ENCODE measurements at regions not wholly inside any gene's neighbourhood (a gene's known extent, or its start where the extent isn't known, plus 50 kb on each side); places are given as distances from the start of the nearest gene placed in this dataset.
"Not testable (repeated sequence)": the region's sequence is repeated elsewhere in the genome, so short reads cannot be mapped to it uniquely, and the experiment has no call there.

- no peak overlapping the region for H3K4me3 ChIP-seq (replicated peaks in 1 of 2; ENCODE audit: low read depth in 2 of 2, low read length in 2 of 2)
- TF ChIP-seq, protein P1, sequence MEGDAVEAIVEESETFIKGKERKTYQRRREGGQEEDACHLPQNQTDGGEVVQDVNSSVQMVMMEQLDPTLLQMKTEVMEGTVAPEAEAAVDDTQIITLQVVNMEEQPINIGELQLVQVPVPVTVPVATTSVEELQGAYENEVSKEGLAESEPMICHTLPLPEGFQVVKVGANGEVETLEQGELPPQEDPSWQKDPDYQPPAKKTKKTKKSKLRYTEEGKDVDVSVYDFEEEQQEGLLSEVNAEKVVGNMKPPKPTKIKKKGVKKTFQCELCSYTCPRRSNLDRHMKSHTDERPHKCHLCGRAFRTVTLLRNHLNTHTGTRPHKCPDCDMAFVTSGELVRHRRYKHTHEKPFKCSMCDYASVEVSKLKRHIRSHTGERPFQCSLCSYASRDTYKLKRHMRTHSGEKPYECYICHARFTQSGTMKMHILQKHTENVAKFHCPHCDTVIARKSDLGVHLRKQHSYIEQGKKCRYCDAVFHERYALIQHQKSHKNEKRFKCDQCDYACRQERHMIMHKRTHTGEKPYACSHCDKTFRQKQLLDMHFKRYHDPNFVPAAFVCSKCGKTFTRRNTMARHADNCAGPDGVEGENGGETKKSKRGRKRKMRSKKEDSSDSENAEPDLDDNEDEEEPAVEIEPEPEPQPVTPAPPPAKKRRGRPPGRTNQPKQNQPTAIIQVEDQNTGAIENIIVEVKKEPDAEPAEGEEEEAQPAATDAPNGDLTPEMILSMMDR (IDR thresholded peaks at IDR 0.05; ENCODE audit: low read depth, low read length) = peak; percentile 59
- peak; percentile 72 to 80 for DNase-seq (ENCODE audit: low read depth in 2 of 2)
These were observed 124.6 kb upstream of the KCNAB1 start for GRCh38 chr3:155995525-155996370.

GRCh38 chr3:155996882-155997281, 123.5 kb upstream of the KCNAB1 start:
- H3K4me3 ChIP-seq (replicated peaks in 1 of 2; ENCODE audit: low read depth in 2 of 2, low read length in 2 of 2) = no peak overlapping the region
- TF ChIP-seq, protein P1 (IDR thresholded peaks at IDR 0.05; ENCODE audit: low read depth, low read length) = no peak

GRCh38 chr3:155998173-155998572, 122.2 kb upstream of the KCNAB1 start:
- H3K4me3 ChIP-seq (replicated peaks in 1 of 2; ENCODE audit: low read depth in 2 of 2, low read length in 2 of 2); DNase-seq (ENCODE audit: low read depth in 2 of 2): not testable (repeated sequence)

More at GRCh38 chr3:155996882-155997281, 123.5 kb upstream of the KCNAB1 start:
- no peak for DNase-seq (ENCODE audit: low read depth in 2 of 2)

GRCh38 chr3:156005736-156006135, 114.6 kb upstream of the KCNAB1 start:
- TF ChIP-seq, protein P1 (IDR thresholded peaks at IDR 0.05; ENCODE audit: low read depth, low read length) = no peak
- DNase-seq (ENCODE audit: low read depth in 2 of 2) = no peak
- no peak overlapping the region for H3K4me3 ChIP-seq (replicated peaks in 1 of 2; ENCODE audit: low read depth in 2 of 2, low read length in 2 of 2)

DNA sequence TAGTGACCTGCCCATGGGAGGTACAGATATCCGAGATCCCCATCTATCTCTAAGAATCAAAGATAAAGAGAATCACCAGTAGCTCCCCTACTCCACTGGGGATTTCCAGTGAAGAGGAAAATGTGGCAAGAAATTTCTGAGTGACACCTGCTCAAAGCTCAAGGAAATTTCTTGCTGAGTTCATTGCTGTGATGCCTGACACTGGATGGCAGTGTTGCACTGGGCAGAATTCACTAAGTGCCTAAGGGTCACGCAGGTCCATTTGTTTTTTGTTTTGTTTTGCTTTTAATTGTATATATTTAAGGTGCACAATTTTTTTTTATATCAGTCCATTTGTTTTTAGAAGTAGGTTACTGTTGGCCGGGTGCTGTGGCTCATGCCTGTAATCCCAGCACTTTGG, 109.5 kb upstream of the KCNAB1 start:
- DNase-seq (ENCODE audit: low read depth in 2 of 2) = peak; percentile 11 to 14
- TF ChIP-seq, protein P1 (IDR thresholded peaks at IDR 0.05; ENCODE audit: low read depth, low read length) = peak; percentile 30
- H3K4me3 ChIP-seq (replicated peaks in 1 of 2; ENCODE audit: low read depth in 2 of 2, low read length in 2 of 2) = no peak overlapping the region

DNA sequence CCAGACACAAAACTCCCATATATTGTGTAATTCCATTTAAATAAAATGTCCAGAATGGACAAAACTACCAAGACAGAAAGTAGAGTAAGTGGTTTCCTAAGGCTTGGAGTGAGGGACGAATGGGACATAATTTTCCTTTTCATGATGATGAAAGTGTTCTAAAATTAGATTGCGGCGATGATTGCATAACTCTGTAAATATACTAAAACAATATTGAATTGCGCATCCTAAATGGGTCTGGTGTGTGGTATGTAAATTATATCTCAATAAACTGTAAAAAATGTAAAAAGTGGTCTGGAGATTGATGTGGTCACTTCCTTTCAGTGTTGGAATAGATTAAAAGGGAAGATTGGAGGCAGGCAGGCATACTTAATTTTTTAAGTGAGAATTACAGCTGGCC, 105.9 kb upstream of the KCNAB1 start:
- no peak for DNase-seq (ENCODE audit: low read depth in 2 of 2)
- H3K4me3 ChIP-seq (replicated peaks in 1 of 2; ENCODE audit: low read depth in 2 of 2, low read length in 2 of 2) = no peak overlapping the region
- TF ChIP-seq, protein P1 (IDR thresholded peaks at IDR 0.05; ENCODE audit: low read depth, low read length) = no peak

- no peak overlapping the region for H3K4me3 ChIP-seq (replicated peaks in 1 of 2; ENCODE audit: low read depth in 2 of 2, low read length in 2 of 2)
- no peak for DNase-seq (ENCODE audit: low read depth in 2 of 2)
- TF ChIP-seq, protein P1 (IDR thresholded peaks at IDR 0.05; ENCODE audit: low read depth, low read length) = no peak
These were observed 103.5 kb upstream of the KCNAB1 start for GRCh38 chr3:156016902-156017301.

Data from cardiac fibroblast (primary cell).